ENCODE measurements at regions not wholly inside any gene's neighbourhood (a gene's known extent, or its start where the extent isn't known, plus 50 kb on each side); places are given as distances from the start of the nearest gene placed in this dataset.

DNA sequence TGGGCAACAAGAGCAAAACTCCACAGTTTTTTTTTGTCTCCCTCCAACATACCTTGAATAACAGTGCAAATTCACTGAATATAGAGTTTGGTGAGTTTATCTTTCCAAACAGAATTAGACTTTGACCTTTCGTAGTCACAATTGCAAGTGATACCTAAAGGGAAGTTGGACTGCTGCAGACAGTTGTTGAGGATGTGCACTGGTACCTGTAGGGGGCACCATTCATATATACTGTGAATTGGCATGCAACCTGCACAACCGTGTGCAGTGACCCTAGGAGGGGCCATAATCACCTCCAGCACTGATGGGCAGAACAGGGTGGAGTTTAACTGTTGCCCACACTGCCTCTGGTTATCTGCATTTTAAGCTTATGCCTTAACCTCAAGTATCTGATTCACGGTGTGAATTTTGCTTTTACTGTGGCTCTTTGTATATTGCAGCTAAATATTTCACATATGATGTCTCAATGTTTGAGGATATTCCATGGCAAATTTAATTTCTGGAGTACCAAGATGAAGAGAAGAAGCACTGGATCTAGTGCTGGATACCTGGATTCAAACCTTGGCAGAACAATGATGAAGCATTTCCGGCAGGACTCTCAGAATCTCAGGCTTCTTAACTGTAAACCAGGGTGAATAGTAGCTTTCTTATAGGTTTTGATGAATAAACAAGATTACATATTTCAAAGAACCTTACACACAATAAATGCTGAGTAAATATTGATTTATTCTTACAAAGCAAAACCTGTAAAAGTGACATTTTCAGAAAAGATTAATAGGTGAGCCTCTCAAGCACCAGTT, 144.3 kb downstream of the ACTBL2 start:
- Histone ChIP-seq H3K27me3 (no peaks in the 10 kb centered on the region), H3K9me3 (no peaks in the 10 kb centered on the region), H3K4me1 (peaks cover 5% of the 10 kb centered on the region), H3K27ac (no peak overlapping the region), H3K4me3 (no peak overlapping the region), H3K36me3 (replicated peaks in 1 of 2; ENCODE audit: insufficient read depth in 1 of 2, low read depth in 2 of 2) (no peaks in the 10 kb centered on the region)
- DNase-seq = peak; percentile 15 to 38 (median 26)
- intact Hi-C loops (cut with DNase I) = no loop called here
- TF ChIP-seq POLR2A (IDR thresholded peaks at IDR 0.05) = no peak
- TF ChIP-seq, protein P1, sequence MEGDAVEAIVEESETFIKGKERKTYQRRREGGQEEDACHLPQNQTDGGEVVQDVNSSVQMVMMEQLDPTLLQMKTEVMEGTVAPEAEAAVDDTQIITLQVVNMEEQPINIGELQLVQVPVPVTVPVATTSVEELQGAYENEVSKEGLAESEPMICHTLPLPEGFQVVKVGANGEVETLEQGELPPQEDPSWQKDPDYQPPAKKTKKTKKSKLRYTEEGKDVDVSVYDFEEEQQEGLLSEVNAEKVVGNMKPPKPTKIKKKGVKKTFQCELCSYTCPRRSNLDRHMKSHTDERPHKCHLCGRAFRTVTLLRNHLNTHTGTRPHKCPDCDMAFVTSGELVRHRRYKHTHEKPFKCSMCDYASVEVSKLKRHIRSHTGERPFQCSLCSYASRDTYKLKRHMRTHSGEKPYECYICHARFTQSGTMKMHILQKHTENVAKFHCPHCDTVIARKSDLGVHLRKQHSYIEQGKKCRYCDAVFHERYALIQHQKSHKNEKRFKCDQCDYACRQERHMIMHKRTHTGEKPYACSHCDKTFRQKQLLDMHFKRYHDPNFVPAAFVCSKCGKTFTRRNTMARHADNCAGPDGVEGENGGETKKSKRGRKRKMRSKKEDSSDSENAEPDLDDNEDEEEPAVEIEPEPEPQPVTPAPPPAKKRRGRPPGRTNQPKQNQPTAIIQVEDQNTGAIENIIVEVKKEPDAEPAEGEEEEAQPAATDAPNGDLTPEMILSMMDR (IDR thresholded peaks at IDR 0.05) = peak in 6 of 7 experiments; percentile 29 to 53 (median 36)
- 32 to 35% methylated on average over 4 of the region's 4 CpGs for WGBS, 2 donors
- ATAC-seq = peak; percentile 50

DNA sequence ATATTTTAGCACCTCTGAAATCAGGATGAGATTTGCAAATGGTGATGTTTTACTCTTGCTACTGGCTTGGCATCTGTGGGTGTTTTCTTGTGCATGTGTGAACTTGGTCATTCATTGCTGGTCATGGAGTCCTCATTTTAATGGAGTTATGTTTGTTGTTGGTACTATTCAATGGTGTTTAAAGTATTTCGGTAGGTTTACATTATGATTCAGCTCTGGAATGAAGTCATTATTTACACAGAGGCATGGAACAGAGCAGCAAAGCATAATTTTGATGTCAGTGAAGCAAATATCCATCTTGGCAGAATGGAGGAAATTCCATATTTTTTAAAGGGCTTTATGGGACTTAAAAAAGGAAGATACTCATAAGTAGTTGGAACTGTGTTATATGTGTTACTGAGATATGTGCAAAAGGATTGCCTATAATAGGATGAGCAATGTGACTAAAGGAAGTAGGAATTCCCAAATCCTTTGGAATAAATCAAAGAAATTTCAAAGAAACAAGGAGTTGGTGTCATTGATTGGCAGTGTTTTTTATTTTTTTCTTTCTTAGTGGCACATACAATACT, 147.4 kb downstream of the ACTBL2 start:
- DNase-seq = no peak
- H3K9me3 ChIP-seq = no peaks in the 10 kb centered on the region
- H3K4me1 ChIP-seq = peaks cover 5% of the 10 kb centered on the region
- TF ChIP-seq, protein P1 (IDR thresholded peaks at IDR 0.05) = no peak
- no peak for TF ChIP-seq POLR2A (IDR thresholded peaks at IDR 0.05)
- 63 to 82% methylated on average over 1 of the region's 1 CpG for WGBS, 2 donors
- intact Hi-C loops (cut with DNase I) = no loop called here
- H3K27ac ChIP-seq = no peak overlapping the region
- no peaks in the 10 kb centered on the region for H3K27me3 ChIP-seq
- ATAC-seq = no peak
- H3K36me3 ChIP-seq (replicated peaks in 1 of 2; ENCODE audit: insufficient read depth in 1 of 2, low read depth in 2 of 2) = no peaks in the 10 kb centered on the region
- H3K4me3 ChIP-seq = no peak overlapping the region

DNA sequence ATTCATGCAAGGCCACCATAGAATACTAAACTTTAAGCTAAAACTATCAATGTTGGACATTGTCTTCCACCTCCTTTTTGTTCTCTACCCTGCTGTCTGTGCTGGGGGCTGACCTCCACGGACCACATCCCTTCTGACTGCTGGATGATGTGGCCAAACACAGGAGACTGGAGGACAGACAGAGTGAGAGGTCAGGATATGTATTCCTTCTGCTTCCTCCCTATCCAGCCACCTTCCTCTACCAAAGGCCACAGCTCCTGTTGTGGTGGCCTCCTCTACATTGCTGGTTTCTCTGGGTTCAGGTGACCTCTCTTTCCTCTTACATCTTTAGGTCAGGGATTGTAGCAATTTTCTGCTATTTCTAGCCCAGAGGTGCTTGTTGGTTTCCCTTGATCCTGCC, 148.1 kb downstream of the ACTBL2 start:
- 78 to 79% methylated on average over 1 of the region's 1 CpG for WGBS, 2 donors
- intact Hi-C loops (cut with DNase I) = no loop called here
- H3K36me3 ChIP-seq (replicated peaks in 1 of 2; ENCODE audit: insufficient read depth in 1 of 2, low read depth in 2 of 2) = no peaks in the 10 kb centered on the region

DNA sequence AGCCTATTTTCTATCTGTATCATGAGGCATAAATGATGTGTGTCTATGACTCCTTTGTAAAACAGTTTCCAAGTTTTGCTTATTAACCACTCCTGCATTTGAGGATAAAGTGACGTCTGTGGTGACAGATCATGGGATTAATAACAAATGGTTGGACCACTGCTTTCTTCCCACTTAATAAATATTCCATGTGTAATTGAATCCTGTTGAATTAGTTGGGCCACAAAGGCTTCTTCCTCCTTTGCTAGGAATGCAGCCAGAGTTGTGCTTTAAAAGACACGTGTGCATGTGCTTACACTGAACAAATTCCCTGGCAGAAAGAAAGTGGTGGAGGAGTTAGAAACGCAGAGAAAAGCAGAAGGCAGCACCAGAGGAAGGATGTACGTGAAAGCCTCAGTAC, 150.2 kb downstream of the ACTBL2 start:
- 43 to 47% methylated on average over 4 of the region's 4 CpGs for WGBS, 2 donors
- DNase-seq = no peak
- TF ChIP-seq, protein P1 (IDR thresholded peaks at IDR 0.05) = no peak
- no peak for TF ChIP-seq POLR2A (IDR thresholded peaks at IDR 0.05)
- Histone ChIP-seq H3K9me3 (no peaks in the 10 kb centered on the region), H3K4me1 (no peaks in the 10 kb centered on the region), H3K27ac (no peak overlapping the region), H3K36me3 (replicated peaks in 1 of 2; ENCODE audit: insufficient read depth in 1 of 2, low read depth in 2 of 2) (no peaks in the 10 kb centered on the region), H3K27me3 (no peaks in the 10 kb centered on the region), H3K4me3 (no peak overlapping the region)
- no peak for ATAC-seq
- intact Hi-C loops (cut with DNase I) = no loop called here

More for the DNA sequence above, 148.1 kb downstream of the ACTBL2 start:
- DNase-seq (no peak), ATAC-seq (no peak)
- H3K27me3 ChIP-seq = no peaks in the 10 kb centered on the region
- H3K9me3 ChIP-seq = no peaks in the 10 kb centered on the region
- H3K4me1 ChIP-seq = peaks cover 5% of the 10 kb centered on the region
- TF ChIP-seq POLR2A (IDR thresholded peaks at IDR 0.05) = no peak
- TF ChIP-seq, protein P1 (IDR thresholded peaks at IDR 0.05) = no peak
- H3K4me3 ChIP-seq = no peak overlapping the region
- no peak overlapping the region for H3K27ac ChIP-seq
